ENCODE measurements at regions not wholly inside any gene's neighbourhood (a gene's known extent, or its start where the extent isn't known, plus 50 kb on each side); places are given as distances from the start of the nearest gene placed in this dataset.

DNA sequence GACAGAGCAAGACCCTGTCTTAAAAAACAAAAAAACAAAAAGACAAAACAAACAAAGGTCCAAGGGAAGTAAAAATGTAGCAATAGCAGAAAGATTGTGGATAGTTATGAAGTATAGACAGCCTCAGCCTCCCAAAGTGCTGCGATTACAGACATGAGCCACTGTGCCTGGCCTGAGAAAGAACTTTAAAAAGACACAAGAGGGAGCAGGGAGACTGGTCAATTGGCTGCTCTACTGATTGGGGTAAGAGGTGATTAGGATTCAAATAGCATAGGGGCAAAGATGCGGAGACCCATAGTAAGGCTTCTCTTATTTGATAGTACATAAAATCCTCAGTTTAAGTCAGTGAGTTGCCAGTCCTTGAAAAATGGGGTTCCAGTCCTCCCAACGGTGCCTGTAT lies 518.2 kb upstream of the GOT2 start:
- Histone ChIP-seq H3K27ac (ENCODE audit: low read depth, low read length) (no peak overlapping the region), H3K4me2 (ENCODE audit: insufficient read depth, low read length) (no peak overlapping the region), H3K27me3 (ENCODE audit: insufficient read depth, low read length) (no peaks in the 10 kb centered on the region), H3K9me3 (ENCODE audit: low read depth, low read length) (no peaks in the 10 kb centered on the region), H2AFZ (ENCODE audit: low read length) (no peak overlapping the region), H3K4me1 (ENCODE audit: insufficient read depth, low read length) (no peaks in the 10 kb centered on the region), H3K36me3 (ENCODE audit: insufficient read depth, low read length) (no peaks in the 10 kb centered on the region), H4K20me1 (ENCODE audit: insufficient read depth, low read length) (no peaks in the 10 kb centered on the region), H3K79me2 (ENCODE audit: insufficient read depth, low read length) (no peaks in the 10 kb centered on the region), H3K4me3 (ENCODE audit: insufficient read depth, low read length) (no peak overlapping the region)
- TF ChIP-seq, protein P1, sequence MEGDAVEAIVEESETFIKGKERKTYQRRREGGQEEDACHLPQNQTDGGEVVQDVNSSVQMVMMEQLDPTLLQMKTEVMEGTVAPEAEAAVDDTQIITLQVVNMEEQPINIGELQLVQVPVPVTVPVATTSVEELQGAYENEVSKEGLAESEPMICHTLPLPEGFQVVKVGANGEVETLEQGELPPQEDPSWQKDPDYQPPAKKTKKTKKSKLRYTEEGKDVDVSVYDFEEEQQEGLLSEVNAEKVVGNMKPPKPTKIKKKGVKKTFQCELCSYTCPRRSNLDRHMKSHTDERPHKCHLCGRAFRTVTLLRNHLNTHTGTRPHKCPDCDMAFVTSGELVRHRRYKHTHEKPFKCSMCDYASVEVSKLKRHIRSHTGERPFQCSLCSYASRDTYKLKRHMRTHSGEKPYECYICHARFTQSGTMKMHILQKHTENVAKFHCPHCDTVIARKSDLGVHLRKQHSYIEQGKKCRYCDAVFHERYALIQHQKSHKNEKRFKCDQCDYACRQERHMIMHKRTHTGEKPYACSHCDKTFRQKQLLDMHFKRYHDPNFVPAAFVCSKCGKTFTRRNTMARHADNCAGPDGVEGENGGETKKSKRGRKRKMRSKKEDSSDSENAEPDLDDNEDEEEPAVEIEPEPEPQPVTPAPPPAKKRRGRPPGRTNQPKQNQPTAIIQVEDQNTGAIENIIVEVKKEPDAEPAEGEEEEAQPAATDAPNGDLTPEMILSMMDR (IDR thresholded peaks at IDR 0.05; ENCODE audit: extremely low read depth, low read depth, low read length) = no peak
- DNase-seq (ENCODE audit: insufficient read length, low spot score, missing footprints) = no peak

- Histone ChIP-seq H3K4me1 (ENCODE audit: insufficient read depth, low read length) (no peaks in the 10 kb centered on the region), H4K20me1 (ENCODE audit: insufficient read depth, low read length) (no peaks in the 10 kb centered on the region), H3K27me3 (ENCODE audit: insufficient read depth, low read length) (no peaks in the 10 kb centered on the region), H3K79me2 (ENCODE audit: insufficient read depth, low read length) (no peaks in the 10 kb centered on the region), H3K27ac (ENCODE audit: low read depth, low read length) (no peak overlapping the region), H3K4me3 (ENCODE audit: insufficient read depth, low read length) (no peak overlapping the region), H2AFZ (ENCODE audit: low read length) (no peak overlapping the region), H3K36me3 (ENCODE audit: insufficient read depth, low read length) (no peaks in the 10 kb centered on the region), H3K4me2 (ENCODE audit: insufficient read depth, low read length) (no peak overlapping the region), H3K9me3 (ENCODE audit: low read depth, low read length) (no peaks in the 10 kb centered on the region)
- peak; percentile 23 for DNase-seq (ENCODE audit: insufficient read length, low spot score, missing footprints)
- TF ChIP-seq, protein P1 (IDR thresholded peaks at IDR 0.05; ENCODE audit: extremely low read depth, low read depth, low read length) = no peak
These were observed 514.9 kb upstream of the GOT2 start for GRCh38 chr16:59249011-59249410.

- Histone ChIP-seq H4K20me1 (ENCODE audit: insufficient read depth, low read length) (no peaks in the 10 kb centered on the region), H3K4me1 (ENCODE audit: insufficient read depth, low read length) (no peaks in the 10 kb centered on the region), H3K27me3 (ENCODE audit: insufficient read depth, low read length) (no peaks in the 10 kb centered on the region), H3K36me3 (ENCODE audit: insufficient read depth, low read length) (no peaks in the 10 kb centered on the region), H3K9me3 (ENCODE audit: low read depth, low read length) (no peaks in the 10 kb centered on the region), H3K79me2 (ENCODE audit: insufficient read depth, low read length) (no peaks in the 10 kb centered on the region), H2AFZ (ENCODE audit: low read length) (no peak overlapping the region), H3K4me3 (ENCODE audit: insufficient read depth, low read length) (no peak overlapping the region), H3K27ac (ENCODE audit: low read depth, low read length) (no peak overlapping the region), H3K4me2 (ENCODE audit: insufficient read depth, low read length) (no peak overlapping the region)
- DNase-seq (ENCODE audit: insufficient read length, low spot score, missing footprints) = no peak
- TF ChIP-seq, protein P1 (IDR thresholded peaks at IDR 0.05; ENCODE audit: extremely low read depth, low read depth, low read length) = no peak
These were observed 508.4 kb upstream of the GOT2 start for GRCh38 chr16:59242556-59242955.

GRCh38 chr16:59238246-59238645 lies 504.1 kb upstream of the GOT2 start:
- Histone ChIP-seq H3K4me1 (ENCODE audit: insufficient read depth, low read length) (no peaks in the 10 kb centered on the region), H3K36me3 (ENCODE audit: insufficient read depth, low read length) (no peaks in the 10 kb centered on the region), H3K79me2 (ENCODE audit: insufficient read depth, low read length) (no peaks in the 10 kb centered on the region), H4K20me1 (ENCODE audit: insufficient read depth, low read length) (no peaks in the 10 kb centered on the region), H3K27ac (ENCODE audit: low read depth, low read length) (no peak overlapping the region), H3K4me2 (ENCODE audit: insufficient read depth, low read length) (no peak overlapping the region), H3K9me3 (ENCODE audit: low read depth, low read length) (no peaks in the 10 kb centered on the region), H3K4me3 (ENCODE audit: insufficient read depth, low read length) (no peak overlapping the region), H2AFZ (ENCODE audit: low read length) (no peak overlapping the region), H3K27me3 (ENCODE audit: insufficient read depth, low read length) (no peaks in the 10 kb centered on the region)
- DNase-seq (ENCODE audit: insufficient read length, low spot score, missing footprints) = no peak
- TF ChIP-seq, protein P1 (IDR thresholded peaks at IDR 0.05; ENCODE audit: extremely low read depth, low read depth, low read length) = no peak
